ENCODE measurements at regions not wholly inside any gene's neighbourhood (a gene's known extent, or its start where the extent isn't known, plus 50 kb on each side); places are given as distances from the start of the nearest gene placed in this dataset.

- H2AFZ ChIP-seq (ENCODE audit: low read depth, low read length, severe bottlenecking) = no peak overlapping the region
- no peak overlapping the region for H3K4me2 ChIP-seq (ENCODE audit: low read depth, low read length, poor library complexity, severe bottlenecking)
- no peaks in the 10 kb centered on the region for H4K20me1 ChIP-seq (ENCODE audit: low read depth, low read length)
- H3K79me2 ChIP-seq (ENCODE audit: insufficient read depth, low read length) = no peaks in the 10 kb centered on the region
- H3K36me3 ChIP-seq (ENCODE audit: low read length) = no peaks in the 10 kb centered on the region
- H3K4me3 ChIP-seq (ENCODE audit: insufficient read depth, low read length, poor library complexity, severe bottlenecking) = no peak overlapping the region
- no peaks in the 10 kb centered on the region for H3F3A ChIP-seq (ENCODE audit: insufficient read depth)
- H3K9me2 ChIP-seq (replicated peaks; ENCODE audit: insufficient read depth, low read length) = no peaks in the 10 kb centered on the region
- no peaks in the 10 kb centered on the region for H3K27me3 ChIP-seq (ENCODE audit: low read length)
- no peak overlapping the region for H3K9ac ChIP-seq (ENCODE audit: low read length)
- TF ChIP-seq CTCF (IDR thresholded peaks at IDR 0.05; ENCODE audit: insufficient read depth, low read length, poor library complexity, severe bottlenecking) (no peak), EZH2phosphoT487 (conservative IDR thresholded peaks at IDR 0.05; ENCODE audit: low read length) (no peak)
- H3K27ac ChIP-seq (ENCODE audit: low read depth, low read length) = no peak overlapping the region
- H3K9me3 ChIP-seq (ENCODE audit: insufficient read depth, low read length) = peaks cover 4% of the 10 kb centered on the region; the same call in 1 of the 2 replicates
Observed at GRCh38 chr14:39555749-39556148, 123.5 kb upstream of the FBXO33 start.

DNA sequence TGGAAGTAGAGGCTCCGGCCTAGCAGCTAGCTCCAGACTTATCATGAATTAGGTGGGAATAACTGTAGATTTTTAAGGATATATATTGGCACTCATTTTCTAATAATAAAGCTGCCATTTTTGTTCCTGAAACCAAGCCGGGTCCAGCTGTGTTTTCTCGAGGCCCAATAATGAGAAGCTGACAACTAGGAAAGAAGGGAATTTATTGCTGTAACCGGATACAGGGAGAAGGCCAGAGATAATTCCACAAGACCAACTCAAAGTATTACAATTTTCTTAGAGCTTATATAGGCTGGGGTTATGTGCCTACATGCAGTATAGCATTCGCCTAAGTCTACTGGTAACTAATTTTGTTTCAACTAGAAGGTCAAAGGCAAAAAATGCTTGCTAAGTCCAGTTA is 122.3 kb upstream of the FBXO33 start:
- Histone ChIP-seq H3K79me2 (ENCODE audit: insufficient read depth, low read length) (no peaks in the 10 kb centered on the region), H3K27ac (ENCODE audit: low read depth, low read length) (no peak overlapping the region), H3K4me2 (ENCODE audit: low read depth, low read length, poor library complexity, severe bottlenecking) (no peak overlapping the region), H3K9me2 (replicated peaks; ENCODE audit: insufficient read depth, low read length) (no peaks in the 10 kb centered on the region), H3K9ac (ENCODE audit: low read length) (no peak overlapping the region), H3K27me3 (ENCODE audit: low read length) (no peaks in the 10 kb centered on the region), H3K9me3 (ENCODE audit: insufficient read depth, low read length) (peaks cover 4% of the 10 kb centered on the region; the same call in 1 of the 2 replicates), H4K20me1 (ENCODE audit: low read depth, low read length) (no peaks in the 10 kb centered on the region), H3F3A (ENCODE audit: insufficient read depth) (no peaks in the 10 kb centered on the region), H3K4me3 (ENCODE audit: insufficient read depth, low read length, poor library complexity, severe bottlenecking) (no peak overlapping the region), H3K36me3 (ENCODE audit: low read length) (no peaks in the 10 kb centered on the region), H2AFZ (ENCODE audit: low read depth, low read length, severe bottlenecking) (no peak overlapping the region)
- no peak for TF ChIP-seq CTCF (IDR thresholded peaks at IDR 0.05; ENCODE audit: insufficient read depth, low read length, poor library complexity, severe bottlenecking)
- no peak for TF ChIP-seq EZH2phosphoT487 (conservative IDR thresholded peaks at IDR 0.05; ENCODE audit: low read length)

DNA sequence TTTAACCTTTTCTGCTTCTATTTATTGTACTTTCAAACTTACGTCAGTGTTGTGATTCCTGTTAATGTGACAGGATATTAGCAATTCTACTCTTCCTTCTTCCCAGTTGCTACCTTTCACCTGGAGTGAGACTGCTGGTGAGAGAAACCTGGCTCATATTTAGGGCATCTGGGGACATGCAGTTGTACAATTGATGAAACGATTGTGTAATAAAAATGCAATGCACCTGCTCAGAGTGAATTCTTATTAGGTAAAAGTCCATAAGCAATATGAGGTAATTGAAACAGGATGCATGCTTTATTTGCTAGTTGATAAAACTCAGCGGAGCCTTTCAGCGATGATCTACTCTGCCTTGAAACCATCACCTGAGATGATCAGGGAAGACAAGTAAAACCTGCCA is 116.1 kb upstream of the FBXO33 start:
- Histone ChIP-seq H3K9me2 (replicated peaks; ENCODE audit: insufficient read depth, low read length) (no peaks in the 10 kb centered on the region), H3K27ac (ENCODE audit: low read depth, low read length) (no peak overlapping the region), H3K79me2 (ENCODE audit: insufficient read depth, low read length) (no peaks in the 10 kb centered on the region), H4K20me1 (ENCODE audit: low read depth, low read length) (no peaks in the 10 kb centered on the region), H3K4me3 (ENCODE audit: insufficient read depth, low read length, poor library complexity, severe bottlenecking) (no peak overlapping the region), H3F3A (ENCODE audit: insufficient read depth) (no peaks in the 10 kb centered on the region), H3K9ac (ENCODE audit: low read length) (no peak overlapping the region), H3K27me3 (ENCODE audit: low read length) (no peaks in the 10 kb centered on the region), H2AFZ (ENCODE audit: low read depth, low read length, severe bottlenecking) (no peak overlapping the region), H3K9me3 (ENCODE audit: insufficient read depth, low read length) (no peaks in the 10 kb centered on the region), H3K36me3 (ENCODE audit: low read length) (no peaks in the 10 kb centered on the region), H3K4me2 (ENCODE audit: low read depth, low read length, poor library complexity, severe bottlenecking) (no peak overlapping the region)
- TF ChIP-seq CTCF (IDR thresholded peaks at IDR 0.05; ENCODE audit: insufficient read depth, low read length, poor library complexity, severe bottlenecking) (no peak), EZH2phosphoT487 (conservative IDR thresholded peaks at IDR 0.05; ENCODE audit: low read length) (no peak)
